Gastroesophageal sphincter (tissue), 4 donors: ENCODE measurements at regions not wholly inside any gene's neighbourhood (a gene's known extent, or its start where the extent isn't known, plus 50 kb on each side); places are given as distances from the start of the nearest gene placed in this dataset.

Experiments used
- ATAC-seq: fragments of 150-250 bp; one replicate; pipeline ENCODE4 v1.9.1; 2016; ENCODE audit warnings: mild to moderate bottlenecking, moderate library complexity
- H3K27ac ChIP-seq, 4 donors: fragments of 200-600 bp; sonication (generic) in 3 of 4; 1 replicate in 3 of 4; 2 replicates in 1 of 4; pipeline ENCODE4 v1.5.1; 2016 to 2019
- H3K27me3 ChIP-seq: fragments of 200-600 bp; sonication (generic); one replicate; pipeline ENCODE4 v1.5.1; 2019
- H3K36me3 ChIP-seq, 2 donors: fragments of 200-600 bp; sonication (generic); one replicate each; pipeline ENCODE4 v1.5.1; 2019; ENCODE audit warnings: control low read depth in 1 of 2
- H3K4me1 ChIP-seq, 3 donors: fragments of 200-600 bp; sonication (generic); 1 replicate in 2 of 3; 2 replicates in 1 of 3; pipeline ENCODE4 v1.5.1; 2016 to 2019; ENCODE audit warnings: control low read depth in 2 of 3
- H3K4me3 ChIP-seq, 2 donors: fragments of 200-600 bp; sonication (generic); one replicate each; pipeline ENCODE4 v1.5.1; 2019; ENCODE audit warnings: mild to moderate bottlenecking in 1 of 2, moderate library complexity in 1 of 2
- H3K9me3 ChIP-seq, 3 donors: fragments of 200-600 bp; sonication (generic); one replicate each; pipeline ENCODE4 v1.5.1; 2017 to 2019; ENCODE audit warnings: control low read depth in 2 of 3
- EP300 ChIP-seq: sonication (generic); formaldehyde crosslinking; IDR thresholded peaks from one replicate; pipeline ENCODE4 v1.6.1; 2017; ENCODE audit warnings: antibody characterized with exemption, mild to moderate bottlenecking
- POLR2A ChIP-seq, 2 donors: fragments of 450-650 bp; IDR thresholded peaks; one replicate each; pipeline ENCODE4 v1.6.1; 2017; ENCODE audit warnings: antibody characterized with exemption in 2 of 2, mild to moderate bottlenecking in 2 of 2, moderate library complexity in 1 of 2
- POLR2AphosphoS5 ChIP-seq: sonication (generic); formaldehyde crosslinking; IDR thresholded peaks from one replicate; pipeline ENCODE4 v1.6.1; 2017; ENCODE audit warnings: antibody characterized with exemption
- WGBS, 2 donors: methylation state at CpG; one replicate each; pipeline ENCODE4 v1.1.5; 2018; ENCODE audit warnings: low coverage in 1 of 2; 5-methylcytosine and 5-hydroxymethylcytosine counted together
- TF ChIP-seq, protein P1 (sequence below), 4 experiments: fragments of 200-600 bp in 2 of 4; fragments of 450-650 bp in 2 of 4; sonication (generic) in 1 of 4; IDR thresholded peaks; one replicate each; pipeline ENCODE4 v1.5.1; 2017 to 2019; ENCODE audit warnings: antibody characterized with exemption in 4 of 4, mild to moderate bottlenecking in 2 of 4, moderate library complexity in 2 of 4

GRCh38 chr11:97398246-97398645 lies 1008.4 kb downstream of the JRKL start:
- no peaks in the 10 kb centered on the region for H3K36me3 ChIP-seq
- H3K4me3 ChIP-seq = no peak overlapping the region
- no peak overlapping the region for H3K27ac ChIP-seq
- no peak for ATAC-seq
- TF ChIP-seq POLR2AphosphoS5 = no peak
- no peak for TF ChIP-seq POLR2A (IDR thresholded peaks at IDR 0.05)
- TF ChIP-seq, protein P1, sequence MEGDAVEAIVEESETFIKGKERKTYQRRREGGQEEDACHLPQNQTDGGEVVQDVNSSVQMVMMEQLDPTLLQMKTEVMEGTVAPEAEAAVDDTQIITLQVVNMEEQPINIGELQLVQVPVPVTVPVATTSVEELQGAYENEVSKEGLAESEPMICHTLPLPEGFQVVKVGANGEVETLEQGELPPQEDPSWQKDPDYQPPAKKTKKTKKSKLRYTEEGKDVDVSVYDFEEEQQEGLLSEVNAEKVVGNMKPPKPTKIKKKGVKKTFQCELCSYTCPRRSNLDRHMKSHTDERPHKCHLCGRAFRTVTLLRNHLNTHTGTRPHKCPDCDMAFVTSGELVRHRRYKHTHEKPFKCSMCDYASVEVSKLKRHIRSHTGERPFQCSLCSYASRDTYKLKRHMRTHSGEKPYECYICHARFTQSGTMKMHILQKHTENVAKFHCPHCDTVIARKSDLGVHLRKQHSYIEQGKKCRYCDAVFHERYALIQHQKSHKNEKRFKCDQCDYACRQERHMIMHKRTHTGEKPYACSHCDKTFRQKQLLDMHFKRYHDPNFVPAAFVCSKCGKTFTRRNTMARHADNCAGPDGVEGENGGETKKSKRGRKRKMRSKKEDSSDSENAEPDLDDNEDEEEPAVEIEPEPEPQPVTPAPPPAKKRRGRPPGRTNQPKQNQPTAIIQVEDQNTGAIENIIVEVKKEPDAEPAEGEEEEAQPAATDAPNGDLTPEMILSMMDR (IDR thresholded peaks at IDR 0.05) = no peak
- TF ChIP-seq EP300 = no peak
- no peaks in the 10 kb centered on the region for H3K9me3 ChIP-seq
- WGBS, 2 donors = 89 to 100% methylated on average over 2 to 4 of the region's 4 CpGs
- H3K4me1 ChIP-seq = no peaks in the 10 kb centered on the region
- H3K27me3 ChIP-seq = no peaks in the 10 kb centered on the region

GRCh38 chr11:97409141-97409540 lies 1019.3 kb downstream of the JRKL start:
- TF ChIP-seq POLR2AphosphoS5 (no peak), POLR2A (IDR thresholded peaks at IDR 0.05) (no peak), EP300 (no peak)
- TF ChIP-seq, protein P1 (IDR thresholded peaks at IDR 0.05) = no peak
- no peak for ATAC-seq
- Histone ChIP-seq H3K27ac (no peak overlapping the region), H3K4me3 (no peak overlapping the region), H3K9me3 (peaks cover 0 to 19% (median 0%) of the 10 kb centered on the region in 3 donors), H3K36me3 (no peaks in the 10 kb centered on the region), H3K4me1 (no peaks in the 10 kb centered on the region), H3K27me3 (no peaks in the 10 kb centered on the region)
- WGBS, 2 donors = no CpG with 5 or more reads among the region's 1 CpG

DNA sequence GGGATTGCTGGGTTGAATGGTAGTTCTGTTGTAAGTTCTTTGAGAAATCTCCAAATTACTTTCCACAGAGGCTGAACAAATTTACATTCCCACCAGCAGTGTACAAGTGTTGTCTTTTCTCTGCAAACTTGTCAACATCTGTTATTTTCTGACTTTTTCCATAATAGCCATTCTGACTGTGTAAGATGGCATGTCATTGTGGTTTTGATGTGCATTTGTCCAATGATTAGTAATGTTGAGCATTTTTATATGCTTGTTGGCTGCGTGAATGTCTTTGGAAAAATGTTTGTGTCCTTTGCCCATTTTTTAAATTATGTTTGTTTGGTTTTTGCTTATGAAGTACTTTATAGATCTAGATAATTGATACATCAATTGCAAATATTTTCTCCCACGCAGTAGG lies 1025.0 kb downstream of the JRKL start:
- no peaks in the 10 kb centered on the region for H3K27me3 ChIP-seq
- TF ChIP-seq POLR2AphosphoS5 = no peak
- TF ChIP-seq, protein P1 (IDR thresholded peaks at IDR 0.05) = no peak
- no peak for TF ChIP-seq EP300
- no peak for TF ChIP-seq POLR2A (IDR thresholded peaks at IDR 0.05)
- H3K27ac ChIP-seq = no peak overlapping the region
- no peaks in the 10 kb centered on the region for H3K36me3 ChIP-seq
- no peak for ATAC-seq
- 68 to 83% methylated on average over 2 of the region's 2 CpGs for WGBS, 2 donors
- no peaks in the 10 kb centered on the region for H3K4me1 ChIP-seq
- no peak overlapping the region for H3K4me3 ChIP-seq
- peaks cover 0 to 9% (median 0%) of the 10 kb centered on the region in 3 donors for H3K9me3 ChIP-seq

DNA sequence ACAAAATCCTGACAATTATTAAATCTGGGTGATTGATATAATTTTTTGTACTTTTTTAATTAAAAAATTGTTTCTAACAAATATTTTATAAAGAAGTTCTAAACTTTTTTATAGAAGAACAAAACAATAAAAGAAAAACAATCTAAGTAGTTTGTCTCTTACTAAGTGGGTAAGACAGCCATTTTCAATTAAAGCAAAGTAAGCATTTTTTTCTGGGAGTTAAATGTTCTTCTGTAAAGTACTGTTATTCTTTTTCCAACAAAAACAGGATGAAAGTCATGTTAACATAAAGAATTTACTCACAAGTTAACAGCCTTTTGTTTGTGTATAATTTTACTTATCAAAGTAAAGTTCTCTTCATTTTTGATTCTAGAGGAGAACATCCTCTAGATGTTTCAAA lies 1029.9 kb downstream of the JRKL start:
- H3K36me3 ChIP-seq = no peaks in the 10 kb centered on the region
- no peak overlapping the region for H3K27ac ChIP-seq
- H3K9me3 ChIP-seq = no peaks in the 10 kb centered on the region
- ATAC-seq = no peak
- TF ChIP-seq EP300 = no peak
- TF ChIP-seq POLR2AphosphoS5 = no peak
- TF ChIP-seq, protein P1 (IDR thresholded peaks at IDR 0.05) = no peak
- TF ChIP-seq POLR2A (IDR thresholded peaks at IDR 0.05) = no peak
- no peak overlapping the region for H3K4me3 ChIP-seq
- H3K27me3 ChIP-seq = no peaks in the 10 kb centered on the region
- H3K4me1 ChIP-seq = no peaks in the 10 kb centered on the region

- 53 to 76% methylated on average over 1 to 2 of the region's 2 CpGs for WGBS, 2 donors
- no peaks in the 10 kb centered on the region for H3K36me3 ChIP-seq
- no peak overlapping the region for H3K4me3 ChIP-seq
- H3K9me3 ChIP-seq = no peaks in the 10 kb centered on the region
- no peak for TF ChIP-seq POLR2AphosphoS5
- TF ChIP-seq EP300 = no peak
- TF ChIP-seq, protein P1 (IDR thresholded peaks at IDR 0.05) = no peak
- TF ChIP-seq POLR2A (IDR thresholded peaks at IDR 0.05) = no peak
- H3K27ac ChIP-seq = no peak overlapping the region
- no peak for ATAC-seq
- H3K27me3 ChIP-seq = no peaks in the 10 kb centered on the region
- H3K4me1 ChIP-seq = no peaks in the 10 kb centered on the region
These were observed 1038.5 kb downstream of the JRKL start for GRCh38 chr11:97428247-97428790.
